GM21576 (cell line): ENCODE measurements at regions not wholly inside any gene's neighbourhood (a gene's known extent, or its start where the extent isn't known, plus 50 kb on each side); places are given as distances from the start of the nearest gene placed in this dataset.

ENCODE experiments used
- ATAC-seq: cut with Tn5 transposase; IDR thresholded peaks from one replicate; pipeline ENCODE4 v1.9.1; 2021; ENCODE audit warnings: mild to moderate bottlenecking, moderate library complexity; ENCODE audit not compliant: unreplicated experiment

DNA sequence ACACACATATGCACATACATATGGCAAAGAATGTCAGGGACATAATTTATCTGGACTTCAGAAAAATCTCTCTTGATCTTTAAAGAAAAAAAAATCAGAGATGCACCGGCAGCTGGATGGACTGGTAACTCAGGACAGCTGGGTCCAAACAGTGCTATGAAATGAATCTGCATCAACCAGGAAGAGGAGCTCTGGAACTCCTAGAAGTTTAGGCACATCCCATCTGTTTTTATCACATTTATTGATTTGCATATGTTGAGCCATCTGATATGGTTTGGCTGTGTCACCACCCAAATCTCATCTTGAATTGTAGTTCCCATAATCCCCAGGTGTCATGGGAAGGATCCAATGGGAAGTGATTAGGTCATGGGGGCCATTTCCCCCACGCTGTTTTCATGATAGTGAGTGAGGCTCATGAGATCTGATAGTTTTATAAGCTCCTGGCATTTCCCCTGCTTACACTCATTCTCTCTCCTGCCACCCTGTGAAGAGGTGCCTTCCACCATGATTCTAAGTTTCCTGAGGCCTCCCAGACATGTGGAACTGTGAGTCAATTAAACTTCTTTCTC, 87.7 kb upstream of the AKIP1 start:
- ATAC-seq = no peak

DNA sequence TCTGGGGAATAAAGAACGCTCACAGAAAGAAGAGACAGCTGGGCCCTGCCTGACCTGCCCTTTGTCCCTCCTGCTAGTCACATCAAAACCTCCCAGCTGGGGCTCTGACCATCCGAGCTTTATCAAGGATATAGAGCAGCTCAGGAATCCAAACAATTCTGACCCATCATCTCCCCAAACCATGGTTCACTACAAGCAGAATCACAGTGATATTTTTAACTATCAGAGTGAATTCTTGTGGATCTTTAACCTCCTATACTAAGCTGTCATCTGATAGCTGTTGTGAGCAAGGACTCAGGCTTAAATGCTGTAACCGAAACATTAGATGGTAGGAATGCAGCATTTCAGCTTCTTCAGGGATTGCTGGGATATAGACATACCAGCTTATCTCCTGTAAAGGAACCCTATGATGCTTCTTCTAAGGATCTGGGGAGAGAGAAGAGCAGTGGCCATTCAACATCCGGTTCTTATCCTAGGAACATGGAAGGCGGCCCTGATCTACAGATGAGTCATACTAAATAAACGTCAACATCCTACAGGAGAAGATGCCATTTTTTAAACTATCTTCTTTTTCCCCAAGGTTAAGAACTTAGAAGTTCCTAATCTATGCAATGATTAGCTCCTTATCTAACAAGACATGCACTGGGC, 84.7 kb upstream of the AKIP1 start:
- no peak for ATAC-seq

DNA sequence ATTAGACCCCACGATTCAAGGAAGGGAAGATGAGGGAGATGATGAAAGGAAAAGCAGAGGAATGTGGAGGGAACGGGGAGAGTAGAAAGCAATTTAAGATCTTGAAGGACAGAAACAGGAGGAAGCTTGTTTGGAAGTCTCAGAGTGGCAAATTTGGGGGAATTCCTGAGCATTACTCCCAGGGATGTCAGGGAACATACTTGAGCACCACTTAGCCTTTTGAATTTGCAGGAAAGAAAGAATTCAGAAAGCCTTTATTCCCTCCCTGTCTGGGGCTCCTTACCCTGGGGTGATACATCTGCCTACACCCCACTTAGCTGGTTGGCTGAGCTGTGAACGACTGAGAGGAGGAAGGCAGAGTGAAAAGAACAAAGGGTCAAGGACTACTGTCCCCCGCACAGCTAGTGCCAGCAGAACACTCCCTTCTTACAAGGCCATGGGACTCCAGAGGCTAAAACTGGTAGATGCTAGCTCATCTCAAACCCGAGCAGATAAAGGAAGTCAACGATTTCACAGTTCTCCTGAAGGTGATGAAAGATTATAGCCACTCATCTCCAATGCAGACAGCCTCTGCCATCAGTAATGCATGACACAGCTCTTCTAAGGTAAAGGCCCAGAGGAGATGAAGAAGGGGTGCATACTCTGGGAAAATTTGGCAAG, 84.0 kb upstream of the AKIP1 start:
- no peak for ATAC-seq

DNA sequence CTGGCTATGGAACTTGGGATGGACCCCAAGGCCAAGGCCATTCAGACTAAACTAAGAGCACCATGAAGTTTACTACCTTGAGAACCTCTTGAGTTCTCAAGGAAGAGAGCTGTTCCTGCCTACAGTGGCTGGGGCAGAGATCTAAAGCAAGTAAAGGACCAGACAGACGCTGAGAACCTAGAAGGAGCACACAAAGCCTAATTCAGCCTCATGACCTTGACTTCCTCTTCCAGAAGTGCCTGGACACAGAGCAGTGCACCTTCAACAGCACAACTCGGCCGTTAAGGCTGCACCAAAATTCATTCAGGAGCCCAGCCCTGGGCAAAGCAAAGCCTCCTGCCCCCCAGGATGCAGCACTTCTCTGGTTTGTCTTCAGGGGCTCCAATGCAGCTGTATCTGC, 82.9 kb upstream of the AKIP1 start:
- ATAC-seq = no peak

GRCh38 chr11:8828580-8829361, 82.2 kb upstream of the AKIP1 start:
- no peak for ATAC-seq

DNA sequence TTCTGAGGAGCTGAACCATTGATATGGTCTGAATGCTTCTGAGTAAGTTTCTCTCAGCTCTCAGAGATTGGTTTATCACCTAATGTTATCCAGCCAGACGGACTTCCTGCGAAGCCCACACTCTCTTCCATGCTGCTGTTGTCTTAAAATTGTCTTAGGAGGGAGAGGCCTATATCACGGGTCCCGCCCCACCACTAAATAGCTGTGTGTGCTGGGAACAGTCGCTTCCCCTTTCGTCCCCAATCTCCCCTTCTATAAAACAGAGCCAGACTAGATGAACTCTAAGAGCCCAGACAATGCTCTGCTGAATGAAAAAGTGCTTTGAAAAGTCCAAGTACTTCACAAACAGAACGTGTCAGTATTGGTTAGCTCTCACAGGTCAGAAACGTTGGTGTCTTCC, 81.4 kb upstream of the AKIP1 start:
- ATAC-seq = no peak

DNA sequence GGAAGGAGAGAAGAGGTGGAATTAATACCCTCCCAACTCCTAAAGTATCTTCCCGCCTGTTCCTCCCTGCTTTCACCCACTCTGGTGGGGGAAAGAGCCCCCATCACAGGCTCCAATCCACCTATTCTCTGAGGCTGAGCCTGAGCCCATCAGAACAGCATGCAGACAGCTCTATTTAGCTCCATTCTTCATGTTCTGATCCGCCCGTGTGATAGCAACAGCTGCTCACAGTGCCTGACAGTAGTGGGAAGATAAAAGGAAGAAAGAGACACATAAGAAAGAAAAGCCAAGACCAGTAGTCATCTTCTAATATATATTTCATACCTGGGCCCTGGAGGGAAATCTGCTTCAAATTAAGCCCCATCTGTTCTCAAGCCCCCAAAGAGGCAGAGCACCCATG, 80.3 kb upstream of the AKIP1 start:
- no peak for ATAC-seq

DNA sequence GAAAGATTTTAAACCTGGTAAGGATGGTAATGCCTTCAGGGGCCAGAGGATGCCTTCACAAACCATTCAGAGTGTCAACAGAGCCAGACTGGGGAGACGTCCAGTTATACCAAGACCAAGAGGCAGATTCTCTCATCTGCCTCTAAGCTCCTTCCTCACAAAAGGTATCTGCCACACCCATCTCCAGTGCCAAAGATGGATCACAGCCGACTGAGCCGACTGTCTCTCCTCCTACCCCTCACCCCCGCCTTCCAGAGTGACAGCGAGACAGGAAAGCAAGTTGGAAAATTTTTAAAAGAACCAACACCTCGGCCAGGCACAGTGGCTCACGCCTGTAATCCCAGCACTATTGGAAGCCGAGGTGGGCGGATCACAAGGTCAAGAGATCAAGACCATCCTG, 79.1 kb upstream of the AKIP1 start:
- no peak for ATAC-seq

DNA sequence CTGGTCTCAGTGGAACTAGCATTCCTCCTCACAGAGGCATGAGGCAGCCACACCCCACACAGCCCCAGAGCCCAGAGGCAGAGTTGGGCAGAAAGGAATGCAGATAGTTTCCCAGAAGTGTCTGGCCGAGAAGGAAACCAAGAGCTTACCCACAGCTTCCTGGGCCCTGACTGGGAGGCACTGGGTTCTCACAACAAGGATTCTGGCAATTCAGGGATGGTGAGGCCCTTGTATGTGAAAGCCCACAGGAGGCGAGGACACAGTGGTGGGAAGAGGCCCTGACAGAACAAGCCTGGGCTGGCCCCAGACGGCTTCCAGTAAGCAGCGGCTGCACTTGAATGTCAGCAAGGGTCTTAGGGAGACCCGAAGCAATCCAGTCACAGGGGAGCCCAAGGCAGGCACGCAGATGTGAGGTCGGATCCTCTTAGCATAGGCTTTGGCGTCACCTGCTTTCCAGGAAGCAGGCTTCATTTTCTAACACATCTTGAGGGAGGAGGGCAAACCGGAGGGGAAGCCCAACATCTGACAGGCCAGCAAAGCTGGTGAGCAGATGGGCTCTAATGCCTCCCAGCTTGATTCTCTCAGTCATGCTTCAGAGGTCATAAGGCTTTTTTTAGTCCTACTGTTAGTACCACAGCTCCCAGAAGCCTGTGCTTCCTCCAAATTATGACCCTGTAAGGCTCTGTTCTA, 78.3 kb upstream of the AKIP1 start:
- peak; percentile 90 for ATAC-seq

DNA sequence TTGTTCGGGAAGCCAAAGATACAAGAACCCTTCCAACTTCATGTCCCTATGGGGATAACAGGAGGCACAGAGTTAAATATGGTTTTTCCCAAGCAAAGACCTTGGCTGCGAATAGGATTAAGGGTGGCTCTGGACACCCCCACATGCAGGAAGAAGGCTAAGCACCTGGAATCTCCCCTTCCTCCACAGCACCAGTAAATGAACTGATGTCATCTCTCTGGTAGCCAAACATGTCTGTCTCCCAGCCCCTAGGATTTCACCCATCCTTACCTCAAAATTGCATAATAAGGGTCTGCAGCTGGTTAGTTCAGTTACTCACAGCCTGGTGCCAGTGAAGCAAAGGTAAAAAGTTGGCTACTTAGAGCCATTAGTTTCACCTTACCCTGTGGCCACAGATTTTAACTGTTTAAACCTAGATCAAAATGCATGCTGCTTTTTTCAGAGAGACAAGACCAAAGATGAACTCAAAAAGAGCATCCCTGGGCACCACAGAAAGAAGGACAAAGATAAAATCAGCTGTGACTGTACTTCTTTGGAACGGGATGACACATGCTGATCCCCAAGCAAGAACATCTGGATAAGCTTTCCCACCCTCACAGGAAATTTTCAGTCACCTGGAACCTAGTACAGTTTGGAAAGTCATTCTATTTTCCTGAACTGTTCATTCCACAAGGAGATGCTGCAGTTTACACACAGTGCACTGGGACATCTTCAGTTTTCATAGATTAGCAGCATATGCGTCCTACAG, 77.2 kb upstream of the AKIP1 start:
- ATAC-seq = no peak

DNA sequence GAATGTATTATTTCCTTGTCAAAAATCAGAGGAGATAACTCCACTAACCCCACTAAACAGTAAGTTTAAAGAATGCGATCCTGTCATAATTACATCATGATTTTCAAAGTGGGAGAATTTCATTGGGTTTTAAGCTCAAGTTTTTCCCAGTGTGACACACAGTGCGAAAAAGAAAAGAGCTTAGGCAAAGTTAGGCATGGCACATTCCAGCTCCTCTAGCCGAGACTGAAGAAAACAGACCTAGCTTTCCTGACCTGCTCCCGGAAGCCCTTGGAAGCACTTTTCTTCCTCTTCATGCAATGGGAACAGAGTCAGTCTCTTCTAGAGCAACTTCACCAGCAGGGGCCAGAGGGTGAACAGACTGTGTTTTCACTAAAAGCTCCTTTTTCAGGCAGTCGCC, 76.6 kb upstream of the AKIP1 start:
- ATAC-seq = no peak

GRCh38 chr11:8838248-8838647, 72.7 kb upstream of the AKIP1 start:
- ATAC-seq = no peak

- ATAC-seq = no peak
These were observed 71.6 kb upstream of the AKIP1 start for GRCh38 chr11:8839306-8839956.

GRCh38 chr11:8839957-8840945, 70.7 kb upstream of the AKIP1 start:
- ATAC-seq = no peak

DNA sequence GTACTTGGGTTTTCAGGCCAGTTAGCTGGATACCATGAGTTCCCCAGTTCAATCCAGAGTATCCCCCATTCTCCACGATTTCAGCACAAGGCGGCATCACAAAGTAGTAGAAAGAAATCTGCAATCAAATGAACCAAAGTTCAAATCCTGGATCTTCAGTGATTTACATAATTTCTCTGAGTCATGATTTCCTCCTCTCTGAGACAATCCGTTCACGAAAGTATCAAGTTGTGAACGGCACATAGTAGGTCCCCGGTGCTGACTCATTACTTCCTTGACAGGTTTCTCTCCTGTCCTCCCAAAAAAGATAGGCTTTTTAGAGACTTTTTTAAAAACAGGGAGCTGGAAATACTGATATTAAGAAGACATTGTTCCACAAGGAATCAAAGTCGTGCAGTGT, 69.1 kb upstream of the AKIP1 start:
- ATAC-seq = no peak

DNA sequence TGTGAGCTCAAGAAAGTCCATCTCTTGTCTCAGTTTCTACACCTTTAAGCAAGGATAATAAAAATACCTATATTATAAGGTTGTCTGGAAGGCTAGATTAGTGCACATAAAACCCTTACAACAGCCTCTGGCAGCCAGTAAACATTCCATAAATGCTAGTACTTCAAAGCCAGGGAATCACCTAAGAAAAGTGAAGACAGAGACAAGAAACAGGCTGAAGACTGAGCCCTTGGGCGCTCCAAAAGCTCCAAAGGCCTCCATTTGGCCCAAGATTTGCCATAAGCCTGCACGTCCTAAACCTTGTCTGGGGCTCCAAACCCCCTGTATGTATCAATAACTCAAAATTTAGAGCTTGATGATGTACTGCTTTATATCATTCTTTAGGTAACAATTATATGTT, 52.2 kb upstream of the AKIP1 start:
- ATAC-seq = no peak
